IMR-90 (cell line): ENCODE measurements at regions not wholly inside any gene's neighbourhood (a gene's known extent, or its start where the extent isn't known, plus 50 kb on each side); places are given as distances from the start of the nearest gene placed in this dataset.

Experiments
- ATAC-seq: fragments of 200-7000 bp; cut with Tn5 transposase; 2 replicates; pipeline ENCODE4 v1.9.1; 2020; ENCODE audit warnings: low read depth, mild to moderate bottlenecking, moderate library complexity
- BruUV-seq: library from RNA; stranded (reverse); fragments of 400-500 nt; replicated peaks from 2 replicates; lab custom pipeline; 2021; lab: Mats Ljungman, UMichigan
- CTCF ChIA-PET: fragments of 300-600 bp; formaldehyde crosslinking; extraction: SDS; loops from one replicate; lab custom pipeline; 2021; ENCODE audit warnings: antibody characterized with exemption; lab: Yijun Ruan, JAX
- POLR2A ChIA-PET: fragments of 300-600 bp; sonication (Branson Sonifier 250); formaldehyde crosslinking; loops from one replicate; lab custom pipeline; 2022; ENCODE audit warnings: antibody characterized with exemption; ENCODE audit not compliant: unreplicated experiment; lab: Charles Lee
- DNase-seq: peaks from one replicate; pipeline ENCODE4 v3.0.0; 2013
- H2AFZ ChIP-seq: replicated peaks from 2 replicates; pipeline ENCODE3; 2013; ENCODE audit warnings: low read length, mild to moderate bottlenecking; ENCODE audit not compliant: poor library complexity
- H2AK5ac ChIP-seq: 2 replicates; pipeline ENCODE4 v1.6.1; 2013; ENCODE audit warnings: low read depth, low read length, inconsistent platforms
- H2AK9ac ChIP-seq: replicated peaks from 2 replicates; pipeline ENCODE3; 2013; ENCODE audit warnings: mild to moderate bottlenecking, low read depth, low read length, moderate library complexity; ENCODE audit not compliant: poor library complexity
- H2BK120ac ChIP-seq: 2 replicates; pipeline ENCODE4 v1.6.1; 2013; ENCODE audit warnings: low read depth, low read length, inconsistent platforms
- H2BK15ac ChIP-seq: 3 replicates; pipeline ENCODE4 v1.6.1; 2013; ENCODE audit warnings: low read depth, low read length, inconsistent platforms
- H2BK20ac ChIP-seq: 2 replicates; pipeline ENCODE4 v1.6.1; 2013; ENCODE audit warnings: low read depth, mild to moderate bottlenecking, inconsistent platforms, low read length, moderate library complexity
- H2BK5ac ChIP-seq: 2 replicates; pipeline ENCODE4 v1.6.1; 2013; ENCODE audit warnings: mild to moderate bottlenecking, low read depth, low read length, inconsistent platforms; ENCODE audit not compliant: poor library complexity, severe bottlenecking
- H3K14ac ChIP-seq: replicated peaks from 2 replicates; pipeline ENCODE4 v1.6.1; 2013; ENCODE audit warnings: low read depth, low read length, inconsistent platforms
- H3K18ac ChIP-seq: 2 replicates; pipeline ENCODE4 v1.6.1; 2013; ENCODE audit warnings: low read depth, low read length, control low read depth
- H3K23ac ChIP-seq: 2 replicates; pipeline ENCODE4 v1.6.1; 2013; ENCODE audit warnings: low read depth, low read length, inconsistent platforms
- H3K27ac ChIP-seq: 2 replicates; pipeline ENCODE4 v1.5.1; 2013; ENCODE audit warnings: mild to moderate bottlenecking, control low read depth, low read length; ENCODE audit not compliant: insufficient read depth
- H3K27me3 ChIP-seq: 2 replicates; pipeline ENCODE4 v1.6.1; 2013; ENCODE audit warnings: low read length; ENCODE audit not compliant: control insufficient read depth, insufficient read depth
- H3K36me3 ChIP-seq: 2 replicates; pipeline ENCODE4 v1.6.1; 2013; ENCODE audit warnings: low read length, mixed read lengths; ENCODE audit not compliant: control insufficient read depth, insufficient read depth
- H3K4ac ChIP-seq: 2 replicates; pipeline ENCODE4 v1.6.1; 2013; ENCODE audit warnings: low read depth, low read length, inconsistent platforms
- H3K4me1 ChIP-seq: 2 replicates; pipeline ENCODE4 v1.6.1; 2013; ENCODE audit warnings: low read length, mixed read lengths; ENCODE audit not compliant: control insufficient read depth, insufficient read depth
- H3K4me2 ChIP-seq: 2 replicates; pipeline ENCODE4 v1.6.1; 2013; ENCODE audit warnings: low read depth, mild to moderate bottlenecking, control low read depth, low read length, moderate library complexity
- H3K4me3 ChIP-seq: 2 replicates; pipeline ENCODE4 v1.5.1; 2013; ENCODE audit warnings: low read depth, mild to moderate bottlenecking, control low read depth, low read length, moderate library complexity; ENCODE audit not compliant: insufficient read depth
- H3K56ac ChIP-seq: 2 replicates; pipeline ENCODE4 v1.6.1; 2013; ENCODE audit warnings: low read length, inconsistent platforms; ENCODE audit not compliant: insufficient read depth; ENCODE audit errors: extremely low read depth
- H3K79me1 ChIP-seq, 2 experiments: 2 replicates each; pipeline ENCODE4 v1.6.1; 2013; ENCODE audit warnings: low read length in 2 of 2, inconsistent platforms in 1 of 2, low read depth in 1 of 2
- H3K9ac ChIP-seq: 2 replicates; pipeline ENCODE4 v1.6.1; 2013; ENCODE audit warnings: low read depth, low read length, control low read depth
- H3K9me1 ChIP-seq: 2 replicates; pipeline ENCODE4 v1.6.1; 2013; ENCODE audit warnings: low read length, inconsistent platforms; ENCODE audit not compliant: insufficient read depth
- H3K9me3 ChIP-seq: 2 replicates; pipeline ENCODE4 v1.6.1; 2013; ENCODE audit warnings: low read length; ENCODE audit not compliant: control insufficient read depth, insufficient read depth
- H4K20me1 ChIP-seq: 2 replicates; pipeline ENCODE4 v1.6.1; 2013; ENCODE audit warnings: low read length, inconsistent platforms; ENCODE audit not compliant: insufficient read depth
- H4K5ac ChIP-seq: 2 replicates; pipeline ENCODE4 v1.6.1; 2013; ENCODE audit warnings: mild to moderate bottlenecking, low read depth, low read length, control low read depth
- H4K8ac ChIP-seq, 2 experiments: 2 replicates each; pipeline ENCODE4 v1.6.1; 2013; ENCODE audit warnings: low read depth in 2 of 2, low read length in 2 of 2, control low read depth in 1 of 2, inconsistent platforms in 1 of 2
- H4K91ac ChIP-seq: 2 replicates; pipeline ENCODE4 v1.6.1; 2013; ENCODE audit warnings: low read depth, low read length, inconsistent platforms; ENCODE audit not compliant: insufficient read depth
- BHLHE40 ChIP-seq: fragments of 150-350 bp; IDR thresholded peaks from 2 replicates; pipeline ENCODE4 v1.6.1; 2016; ENCODE audit warnings: mild to moderate bottlenecking, low read depth, low read length
- CEBPB ChIP-seq: IDR thresholded peaks from 2 replicates; pipeline ENCODE4 v1.6.1; 2012; ENCODE audit warnings: low read depth, low read length, improper control_type of control experiment
- CHD1 ChIP-seq: IDR thresholded peaks from 2 replicates; pipeline ENCODE4 v1.6.1; 2012; ENCODE audit warnings: low read depth, low read length, improper control_type of control experiment
- ELK1 ChIP-seq: fragments of 150-350 bp; IDR thresholded peaks from 2 replicates; pipeline ENCODE4 v1.6.1; 2016; ENCODE audit warnings: low read depth, mild to moderate bottlenecking, low read length, moderate library complexity, borderline replicate concordance
- FOS ChIP-seq: fragments of 150-350 bp; IDR thresholded peaks from 2 replicates; pipeline ENCODE4 v1.6.1; 2016; ENCODE audit warnings: low read depth, low read length
- MAFK ChIP-seq: IDR thresholded peaks from 2 replicates; pipeline ENCODE4 v1.6.1; 2012; ENCODE audit warnings: low read depth, low read length, improper control_type of control experiment
- MAZ ChIP-seq: IDR thresholded peaks from 2 replicates; pipeline ENCODE4 v1.6.1; 2012; ENCODE audit warnings: low read depth, mild to moderate bottlenecking, low read length, improper control_type of control experiment, moderate library complexity, borderline replicate concordance
- MXI1 ChIP-seq: IDR thresholded peaks from 2 replicates; pipeline ENCODE4 v1.6.1; 2012; ENCODE audit warnings: low read depth, mild to moderate bottlenecking, low read length, moderate library complexity, borderline replicate concordance
- NFE2L2 ChIP-seq: fragments of 150-350 bp; IDR thresholded peaks from 2 replicates; pipeline ENCODE4 v1.6.1; 2016; ENCODE audit warnings: low read depth, mild to moderate bottlenecking, low read length
- POLR2A ChIP-seq: IDR thresholded peaks from 2 replicates; pipeline ENCODE4 v1.6.1; 2012; ENCODE audit warnings: mild to moderate bottlenecking, low read depth, low read length
- RAD21 ChIP-seq: IDR thresholded peaks from 2 replicates; pipeline ENCODE4 v1.6.1; 2012; ENCODE audit warnings: low read length, improper control_type of control experiment
- RCOR1 ChIP-seq: IDR thresholded peaks from 2 replicates; pipeline ENCODE4 v1.6.1; 2012; ENCODE audit warnings: mild to moderate bottlenecking, low read length, improper control_type of control experiment; ENCODE audit not compliant: insufficient replicate concordance
- RFX5 ChIP-seq: IDR thresholded peaks from 2 replicates; pipeline ENCODE4 v1.8.0; 2012; ENCODE audit warnings: low read depth, mild to moderate bottlenecking, low read length, moderate library complexity
- SMC3 ChIP-seq: fragments of 150-350 bp; IDR thresholded peaks from 2 replicates; pipeline ENCODE4 v1.6.1; 2016; ENCODE audit warnings: low read depth, mild to moderate bottlenecking, antibody characterized with exemption, low read length, moderate library complexity
- WGBS, 2 experiments: methylation state at CpG; one replicate each; pipeline versions ENCODE4 v1.1.5 to v1.1.7; 2013; ENCODE audit warnings: missing lambda C conversion rate in 2 of 2; ENCODE audit not compliant: insufficient read length in 1 of 2; ENCODE audit errors: extremely low coverage in 2 of 2; 5-methylcytosine and 5-hydroxymethylcytosine counted together
- dilution Hi-C: fragments of 300-500 bp; cut with HindIII; formaldehyde crosslinking; loops from one replicate; pipeline ENCODE4 v1.14.3; 2018; ENCODE audit warnings: low sequenced_read_pairs; ENCODE audit not compliant: unreplicated experiment
- in situ Hi-C: fragments of 300-500 bp; cut with MboI; formaldehyde crosslinking; loops from 3 replicates; pipeline ENCODE4 v1.14.3; 2019; ENCODE audit warnings: low sequenced_read_pairs, inconsistent platforms, mixed read lengths
- intact Hi-C: fragments of 100-400 bp; cut with micrococcal nuclease; formaldehyde crosslinking; loops from 2 replicates; pipeline ENCODE4 v1.10.0; 2022
- TF ChIP-seq, protein P1 (sequence below): fragments of 150-350 bp; IDR thresholded peaks from 2 replicates; pipeline ENCODE4 v1.6.1; 2017; ENCODE audit warnings: mild to moderate bottlenecking, antibody characterized with exemption, low read length, low read depth
- TF ChIP-seq, protein P2 (sequence below): conservative IDR thresholded peaks from 2 replicates; pipeline ENCODE4 v1.5.1; 2012; ENCODE audit warnings: mild to moderate bottlenecking, low read depth, low read length, improper control_type of control experiment

GRCh38 chr4:163922302-163922701 lies 427.8 kb downstream of the TMA16 start:
- Histone ChIP-seq H2AK9ac (no peak overlapping the region), H3K18ac (no peak overlapping the region), H3K27me3 (no peaks in the 10 kb centered on the region), H4K20me1 (no peaks in the 10 kb centered on the region), H2BK120ac (no peak overlapping the region), H3K9ac (no peak overlapping the region), H3K79me1 (no peaks in the 10 kb centered on the region), H2AK5ac (no peak overlapping the region), H3K14ac (no peak overlapping the region), H3K27ac (no peak overlapping the region), H2BK5ac (no peak overlapping the region), H3K56ac (no peak overlapping the region), H3K4me1 (no peaks in the 10 kb centered on the region), H4K5ac (no peak overlapping the region), H3K4ac (no peak overlapping the region), H2BK15ac (no peak overlapping the region), H3K9me3 (peaks cover 2% of the 10 kb centered on the region; the same call in 1 of the 2 replicates), H4K91ac (no peak overlapping the region), H2BK20ac (no peak overlapping the region), H3K4me2 (no peak overlapping the region), H3K9me1 (no peaks in the 10 kb centered on the region), H3K23ac (no peak overlapping the region), H3K4me3 (no peak overlapping the region), H3K36me3 (no peaks in the 10 kb centered on the region), H4K8ac (no peak overlapping the region), H2AFZ (no peak overlapping the region)
- in situ Hi-C loops: no loop called here
- no TSS peak for BruUV-seq
- TF ChIP-seq RFX5 (no peak), NFE2L2 (no peak), FOS (no peak), BHLHE40 (no peak), MAZ (no peak), MXI1 (no peak), ELK1 (no peak), POLR2A (no peak), SMC3 (no peak), MAFK (no peak), CHD1 (no peak), RCOR1 (no peak), CEBPB (no peak), RAD21 (no peak)
- TF ChIP-seq, protein P1, sequence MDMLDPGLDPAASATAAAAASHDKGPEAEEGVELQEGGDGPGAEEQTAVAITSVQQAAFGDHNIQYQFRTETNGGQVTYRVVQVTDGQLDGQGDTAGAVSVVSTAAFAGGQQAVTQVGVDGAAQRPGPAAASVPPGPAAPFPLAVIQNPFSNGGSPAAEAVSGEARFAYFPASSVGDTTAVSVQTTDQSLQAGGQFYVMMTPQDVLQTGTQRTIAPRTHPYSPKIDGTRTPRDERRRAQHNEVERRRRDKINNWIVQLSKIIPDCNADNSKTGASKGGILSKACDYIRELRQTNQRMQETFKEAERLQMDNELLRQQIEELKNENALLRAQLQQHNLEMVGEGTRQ: no peak
- TF ChIP-seq, protein P2, sequence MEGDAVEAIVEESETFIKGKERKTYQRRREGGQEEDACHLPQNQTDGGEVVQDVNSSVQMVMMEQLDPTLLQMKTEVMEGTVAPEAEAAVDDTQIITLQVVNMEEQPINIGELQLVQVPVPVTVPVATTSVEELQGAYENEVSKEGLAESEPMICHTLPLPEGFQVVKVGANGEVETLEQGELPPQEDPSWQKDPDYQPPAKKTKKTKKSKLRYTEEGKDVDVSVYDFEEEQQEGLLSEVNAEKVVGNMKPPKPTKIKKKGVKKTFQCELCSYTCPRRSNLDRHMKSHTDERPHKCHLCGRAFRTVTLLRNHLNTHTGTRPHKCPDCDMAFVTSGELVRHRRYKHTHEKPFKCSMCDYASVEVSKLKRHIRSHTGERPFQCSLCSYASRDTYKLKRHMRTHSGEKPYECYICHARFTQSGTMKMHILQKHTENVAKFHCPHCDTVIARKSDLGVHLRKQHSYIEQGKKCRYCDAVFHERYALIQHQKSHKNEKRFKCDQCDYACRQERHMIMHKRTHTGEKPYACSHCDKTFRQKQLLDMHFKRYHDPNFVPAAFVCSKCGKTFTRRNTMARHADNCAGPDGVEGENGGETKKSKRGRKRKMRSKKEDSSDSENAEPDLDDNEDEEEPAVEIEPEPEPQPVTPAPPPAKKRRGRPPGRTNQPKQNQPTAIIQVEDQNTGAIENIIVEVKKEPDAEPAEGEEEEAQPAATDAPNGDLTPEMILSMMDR: no peak
- ChIA-PET CTCF (no interaction called here), POLR2A (no interaction called here)
- WGBS, 2 experiments: no CpG with 5 or more reads among the region's 2 CpGs
- ATAC-seq (no peak), DNase-seq (no peak)
- intact Hi-C loops: no loop called here
- dilution Hi-C loops: no loop called here
